ENCODE measurements at regions not wholly inside any gene's neighbourhood (a gene's known extent, or its start where the extent isn't known, plus 50 kb on each side); places are given as distances from the start of the nearest gene placed in this dataset.

DNA sequence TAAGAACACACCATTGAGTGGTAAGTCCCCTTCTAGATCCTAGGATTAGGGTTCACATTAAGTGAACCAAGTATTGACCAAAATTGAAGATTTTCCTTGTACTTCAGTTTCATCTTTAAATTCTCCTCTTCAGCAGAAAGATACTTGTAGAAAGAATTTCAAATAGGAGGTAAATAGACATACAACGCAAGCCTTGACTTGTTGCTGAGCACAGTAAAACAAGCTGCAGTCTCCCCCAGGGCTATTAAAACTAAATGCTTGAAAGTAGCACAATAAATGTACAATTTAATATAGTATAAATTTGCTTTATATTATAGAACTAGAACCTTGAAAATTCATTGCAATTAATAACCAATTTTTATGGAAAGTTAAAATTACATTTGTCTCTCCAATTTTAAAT is 170.1 kb upstream of the TARS1 start:
- H3K9me3 Mint-ChIP-seq: no peaks in the 10 kb centered on the region
- no peak overlapping the region for H3K4me3 Mint-ChIP-seq
- H3K27ac Mint-ChIP-seq: no peak overlapping the region
- H3K27me3 Mint-ChIP-seq (ENCODE audit: low read depth): no peaks in the 10 kb centered on the region
- DNase-seq (ENCODE audit: low spot score): no peak
- H3K36me3 Mint-ChIP-seq (ENCODE audit: low read depth): no peaks in the 10 kb centered on the region
- no peaks in the 10 kb centered on the region for H3K4me1 Mint-ChIP-seq (ENCODE audit: low read depth)

DNA sequence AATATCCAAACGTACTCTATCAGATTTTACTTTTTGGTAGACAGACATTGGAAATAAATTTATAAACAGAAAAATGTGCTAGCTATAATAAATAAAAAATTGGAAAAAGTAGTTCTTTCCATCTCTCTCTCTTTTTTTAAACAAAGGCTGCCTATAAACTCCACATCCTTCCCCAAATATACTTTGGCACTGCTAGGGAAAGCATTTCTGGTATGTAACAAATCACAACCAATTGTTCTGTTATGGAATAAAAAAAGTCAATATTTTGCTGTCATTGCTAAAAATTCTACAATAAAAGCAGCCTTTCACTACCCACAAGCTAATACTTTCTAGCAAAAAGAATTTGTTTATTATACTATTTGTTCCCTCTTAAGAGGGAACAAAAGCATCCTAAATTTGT is 169.2 kb upstream of the TARS1 start:
- no peak for DNase-seq (ENCODE audit: low spot score)
- Mint-ChIP-seq H3K36me3 (ENCODE audit: low read depth) (no peaks in the 10 kb centered on the region), H3K4me1 (ENCODE audit: low read depth) (no peaks in the 10 kb centered on the region), H3K4me3 (no peak overlapping the region), H3K27me3 (ENCODE audit: low read depth) (no peaks in the 10 kb centered on the region), H3K9me3 (no peaks in the 10 kb centered on the region), H3K27ac (no peak overlapping the region)

DNA sequence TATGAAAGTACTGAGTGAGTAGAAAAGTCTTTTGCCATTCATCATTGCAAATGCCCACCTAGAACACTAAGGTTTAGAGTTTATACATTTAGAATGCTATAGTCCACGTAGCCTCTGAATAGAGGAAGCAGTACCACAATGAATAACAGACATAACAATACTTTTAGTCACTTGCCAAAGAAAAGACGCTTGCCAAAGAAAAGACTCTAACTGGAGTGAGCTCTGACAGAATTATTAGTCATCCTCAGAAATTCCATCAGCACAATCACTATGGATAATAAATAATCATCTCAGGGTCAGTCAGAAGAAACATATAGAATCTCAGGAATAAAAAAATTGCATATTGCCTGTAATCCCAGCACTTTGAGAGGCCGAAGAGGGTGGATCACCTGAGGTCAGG is 168.5 kb upstream of the TARS1 start:
- Mint-ChIP-seq H3K4me3 (no peak overlapping the region), H3K27me3 (ENCODE audit: low read depth) (no peaks in the 10 kb centered on the region), H3K27ac (no peak overlapping the region), H3K9me3 (no peaks in the 10 kb centered on the region), H3K4me1 (ENCODE audit: low read depth) (no peaks in the 10 kb centered on the region), H3K36me3 (ENCODE audit: low read depth) (no peaks in the 10 kb centered on the region)
- no peak for DNase-seq (ENCODE audit: low spot score)

- no peaks in the 10 kb centered on the region for H3K36me3 Mint-ChIP-seq (ENCODE audit: low read depth)
- no peaks in the 10 kb centered on the region for H3K4me1 Mint-ChIP-seq (ENCODE audit: low read depth)
- no peaks in the 10 kb centered on the region for H3K9me3 Mint-ChIP-seq
- no peak overlapping the region for H3K27ac Mint-ChIP-seq
- H3K4me3 Mint-ChIP-seq: no peak overlapping the region
- no peak for DNase-seq (ENCODE audit: low spot score)
- no peaks in the 10 kb centered on the region for H3K27me3 Mint-ChIP-seq (ENCODE audit: low read depth)
Measured at GRCh38 chr5:33273985-33274384, 166.8 kb upstream of the TARS1 start.

GRCh38 chr5:33275391-33275790 is 165.4 kb upstream of the TARS1 start:
- H3K27ac Mint-ChIP-seq: no peak overlapping the region
- no peaks in the 10 kb centered on the region for H3K4me1 Mint-ChIP-seq (ENCODE audit: low read depth)
- no peaks in the 10 kb centered on the region for H3K9me3 Mint-ChIP-seq

DNA sequence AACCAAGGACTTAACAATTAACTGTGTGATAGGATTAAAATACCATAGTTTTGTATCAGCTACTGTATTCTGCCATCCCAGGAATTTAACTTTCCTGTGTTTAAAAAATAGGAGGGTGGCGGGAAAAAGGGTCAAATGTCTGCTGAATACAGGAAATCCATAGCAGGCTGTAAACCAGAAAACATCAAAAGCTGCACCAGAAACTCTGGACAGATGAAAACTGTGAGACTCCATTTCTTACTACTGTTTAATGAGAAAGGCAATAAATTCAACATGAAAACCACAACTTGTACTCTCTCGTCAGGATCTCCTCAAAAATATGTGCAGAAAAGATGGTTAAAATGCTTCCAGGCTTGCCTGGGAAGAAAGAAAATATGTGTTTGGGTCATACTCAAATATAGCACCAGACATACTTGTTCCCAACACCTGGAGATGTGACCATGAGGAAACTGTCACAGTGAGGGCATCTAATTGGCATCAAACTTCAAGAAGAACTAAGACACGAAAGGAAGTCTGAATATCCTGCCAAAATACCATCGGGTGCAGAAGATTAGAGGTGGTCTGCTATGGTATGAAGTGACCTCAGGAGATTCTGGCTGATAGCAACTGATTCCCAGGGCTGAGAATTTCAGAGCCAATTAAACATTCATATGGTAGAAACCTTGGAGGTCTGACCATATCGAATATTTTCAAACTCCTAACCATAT is 164.7 kb upstream of the TARS1 start:
- DNase-seq (ENCODE audit: low spot score): no peak
- H3K9me3 Mint-ChIP-seq: no peaks in the 10 kb centered on the region
- no peaks in the 10 kb centered on the region for H3K36me3 Mint-ChIP-seq (ENCODE audit: low read depth)
- no peak overlapping the region for H3K4me3 Mint-ChIP-seq
- no peaks in the 10 kb centered on the region for H3K27me3 Mint-ChIP-seq (ENCODE audit: low read depth)
- H3K27ac Mint-ChIP-seq: no peak overlapping the region
- H3K4me1 Mint-ChIP-seq (ENCODE audit: low read depth): no peaks in the 10 kb centered on the region

More at GRCh38 chr5:33275391-33275790, 165.4 kb upstream of the TARS1 start:
- no peak for DNase-seq (ENCODE audit: low spot score)
- H3K27me3 Mint-ChIP-seq (ENCODE audit: low read depth): no peaks in the 10 kb centered on the region
- H3K4me3 Mint-ChIP-seq: no peak overlapping the region
- no peaks in the 10 kb centered on the region for H3K36me3 Mint-ChIP-seq (ENCODE audit: low read depth)

DNA sequence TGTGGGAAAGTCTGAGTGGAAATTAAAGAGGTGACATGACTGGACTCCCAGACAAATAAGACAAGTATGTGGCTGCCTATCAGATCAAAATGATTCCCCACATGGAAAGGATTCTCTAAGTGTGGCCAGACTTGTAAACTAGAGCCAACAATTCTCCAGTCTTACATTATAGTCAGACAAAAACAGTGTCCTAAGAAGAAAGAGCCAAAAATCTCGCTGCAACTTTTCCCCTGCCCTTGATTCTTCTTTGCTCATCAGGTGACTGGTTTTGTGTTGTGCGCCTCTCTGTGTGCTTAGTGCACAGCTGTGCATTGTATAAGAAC is 164.2 kb upstream of the TARS1 start:
- no peak overlapping the region for H3K4me3 Mint-ChIP-seq
- H3K27me3 Mint-ChIP-seq (ENCODE audit: low read depth): no peaks in the 10 kb centered on the region
- DNase-seq (ENCODE audit: low spot score): no peak
- H3K4me1 Mint-ChIP-seq (ENCODE audit: low read depth): no peaks in the 10 kb centered on the region
- H3K27ac Mint-ChIP-seq: no peak overlapping the region
- no peaks in the 10 kb centered on the region for H3K36me3 Mint-ChIP-seq (ENCODE audit: low read depth)
- no peaks in the 10 kb centered on the region for H3K9me3 Mint-ChIP-seq

- Mint-ChIP-seq H3K4me1 (ENCODE audit: low read depth) (no peaks in the 10 kb centered on the region), H3K27ac (no peak overlapping the region), H3K9me3 (no peaks in the 10 kb centered on the region), H3K36me3 (ENCODE audit: low read depth) (no peaks in the 10 kb centered on the region), H3K27me3 (ENCODE audit: low read depth) (no peaks in the 10 kb centered on the region), H3K4me3 (no peak overlapping the region)
- no peak for DNase-seq (ENCODE audit: low spot score)
Measured at GRCh38 chr5:33277061-33277650, 163.6 kb upstream of the TARS1 start.

DNA sequence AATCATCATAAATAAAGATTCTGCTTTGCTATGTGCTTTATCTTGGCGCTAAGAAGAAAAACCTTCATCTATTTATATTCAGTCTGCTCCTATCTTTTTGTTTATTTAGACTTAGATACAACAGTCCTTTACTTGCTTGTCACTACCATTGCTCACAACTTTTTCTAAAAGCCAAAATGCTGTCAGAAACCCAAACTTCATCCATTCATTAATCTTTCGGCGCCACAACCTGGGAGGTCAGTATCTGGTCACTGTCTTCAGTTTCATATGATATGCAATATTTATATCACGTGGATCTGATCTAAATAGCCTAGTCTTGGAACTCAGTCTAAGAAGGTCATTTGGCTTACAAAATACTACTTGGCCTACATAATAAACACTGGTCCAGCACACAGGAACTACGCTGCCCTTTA is 159.3 kb upstream of the TARS1 start:
- H3K9me3 Mint-ChIP-seq: no peaks in the 10 kb centered on the region
- H3K36me3 Mint-ChIP-seq (ENCODE audit: low read depth): no peaks in the 10 kb centered on the region
- H3K27ac Mint-ChIP-seq: no peak overlapping the region
- no peaks in the 10 kb centered on the region for H3K4me1 Mint-ChIP-seq (ENCODE audit: low read depth)
- no peaks in the 10 kb centered on the region for H3K27me3 Mint-ChIP-seq (ENCODE audit: low read depth)
- no peak overlapping the region for H3K4me3 Mint-ChIP-seq
- no peak for DNase-seq (ENCODE audit: low spot score)

- no peak for DNase-seq (ENCODE audit: low spot score)
- Mint-ChIP-seq H3K9me3 (no peaks in the 10 kb centered on the region), H3K27ac (no peak overlapping the region), H3K36me3 (ENCODE audit: low read depth) (no peaks in the 10 kb centered on the region), H3K27me3 (ENCODE audit: low read depth) (no peaks in the 10 kb centered on the region), H3K4me3 (no peak overlapping the region), H3K4me1 (ENCODE audit: low read depth) (no peaks in the 10 kb centered on the region)
Measured at GRCh38 chr5:33282157-33282556, 158.6 kb upstream of the TARS1 start.

GRCh38 chr5:33282696-33283095 is 158.1 kb upstream of the TARS1 start:
- H3K4me3 Mint-ChIP-seq: no peak overlapping the region
- H3K36me3 Mint-ChIP-seq (ENCODE audit: low read depth): no peaks in the 10 kb centered on the region
- DNase-seq (ENCODE audit: low spot score): no peak
- no peaks in the 10 kb centered on the region for H3K27me3 Mint-ChIP-seq (ENCODE audit: low read depth)
- H3K27ac Mint-ChIP-seq: no peak overlapping the region
- H3K9me3 Mint-ChIP-seq: no peaks in the 10 kb centered on the region
- no peaks in the 10 kb centered on the region for H3K4me1 Mint-ChIP-seq (ENCODE audit: low read depth)

GRCh38 chr5:33283243-33283642 is 157.5 kb upstream of the TARS1 start:
- Mint-ChIP-seq H3K4me3 (no peak overlapping the region), H3K27ac (no peak overlapping the region), H3K9me3 (no peaks in the 10 kb centered on the region), H3K4me1 (ENCODE audit: low read depth) (no peaks in the 10 kb centered on the region), H3K36me3 (ENCODE audit: low read depth) (no peaks in the 10 kb centered on the region), H3K27me3 (ENCODE audit: low read depth) (no peaks in the 10 kb centered on the region)
- DNase-seq (ENCODE audit: low spot score): no peak

- Mint-ChIP-seq H3K9me3 (no peaks in the 10 kb centered on the region), H3K4me1 (ENCODE audit: low read depth) (no peaks in the 10 kb centered on the region), H3K27me3 (ENCODE audit: low read depth) (no peaks in the 10 kb centered on the region), H3K27ac (no peak overlapping the region), H3K36me3 (ENCODE audit: low read depth) (no peaks in the 10 kb centered on the region), H3K4me3 (no peak overlapping the region)
- DNase-seq (ENCODE audit: low spot score): no peak
Measured at GRCh38 chr5:33284681-33285080, 156.1 kb upstream of the TARS1 start.

GRCh38 chr5:33287242-33287641 is 153.5 kb upstream of the TARS1 start:
- no peaks in the 10 kb centered on the region for H3K27me3 Mint-ChIP-seq (ENCODE audit: low read depth)
- no peaks in the 10 kb centered on the region for H3K4me1 Mint-ChIP-seq (ENCODE audit: low read depth)
- H3K4me3 Mint-ChIP-seq: no peak overlapping the region
- H3K36me3 Mint-ChIP-seq (ENCODE audit: low read depth): no peaks in the 10 kb centered on the region
- no peak overlapping the region for H3K27ac Mint-ChIP-seq
- DNase-seq (ENCODE audit: low spot score): no peak
- H3K9me3 Mint-ChIP-seq: no peaks in the 10 kb centered on the region
